AG08395 (cell line): ENCODE measurements at regions not wholly inside any gene's neighbourhood (a gene's known extent, or its start where the extent isn't known, plus 50 kb on each side); places are given as distances from the start of the nearest gene placed in this dataset.
"Not testable (repeated sequence)": the region's sequence is repeated elsewhere in the genome, so short reads cannot be mapped to it uniquely, and the experiment has no call there.

ENCODE experiments used
- DNase-seq: peaks from one replicate; pipeline ENCODE4 v3.0.0; 2012; ENCODE audit warnings: mixed read lengths, low spot score

- DNase-seq = no peak
These were observed 475.1 kb downstream of the ZPLD1 start for GRCh38 chr3:102909904-102910303.

DNA sequence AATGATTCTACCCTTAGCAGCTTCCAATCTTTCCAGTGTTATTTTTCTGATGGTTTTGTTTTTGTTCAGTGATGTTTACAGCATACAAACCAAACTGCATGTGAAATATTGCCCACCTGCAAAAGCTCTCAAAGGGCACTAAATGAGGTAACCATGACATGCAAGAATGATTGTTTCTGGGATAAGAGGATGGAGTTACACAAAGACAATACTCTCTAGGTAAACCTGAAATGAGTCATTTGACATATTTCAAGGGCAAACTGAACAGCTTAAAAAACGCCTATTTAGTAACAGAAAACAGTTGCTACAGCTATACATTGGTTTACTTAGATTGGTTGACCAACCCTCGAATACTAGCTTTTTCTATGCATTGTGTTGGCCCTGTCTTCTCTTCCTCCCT, 481.7 kb downstream of the ZPLD1 start:
- no peak for DNase-seq

GRCh38 chr3:102926618-102927017, 491.8 kb downstream of the ZPLD1 start:
- no peak for DNase-seq

DNA sequence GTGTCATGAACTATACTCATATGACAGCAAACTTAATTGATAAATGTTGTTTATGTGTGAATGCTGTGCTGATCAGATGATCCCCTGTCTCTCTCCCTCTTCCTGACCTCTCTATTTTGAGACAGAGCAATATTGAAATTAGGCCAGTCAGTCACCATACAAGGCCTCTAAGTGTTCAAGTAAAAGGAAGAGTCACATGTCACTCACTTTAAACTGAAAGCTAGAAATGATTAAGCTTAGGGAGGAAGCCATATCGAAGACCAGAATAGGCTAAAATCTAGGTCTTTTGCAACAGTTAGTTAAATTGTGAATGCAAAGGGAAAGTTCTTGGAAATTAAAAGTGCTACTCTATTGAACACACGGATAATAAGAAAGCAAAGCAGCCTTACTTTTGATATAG, 498.6 kb downstream of the ZPLD1 start:
- DNase-seq = no peak

DNA sequence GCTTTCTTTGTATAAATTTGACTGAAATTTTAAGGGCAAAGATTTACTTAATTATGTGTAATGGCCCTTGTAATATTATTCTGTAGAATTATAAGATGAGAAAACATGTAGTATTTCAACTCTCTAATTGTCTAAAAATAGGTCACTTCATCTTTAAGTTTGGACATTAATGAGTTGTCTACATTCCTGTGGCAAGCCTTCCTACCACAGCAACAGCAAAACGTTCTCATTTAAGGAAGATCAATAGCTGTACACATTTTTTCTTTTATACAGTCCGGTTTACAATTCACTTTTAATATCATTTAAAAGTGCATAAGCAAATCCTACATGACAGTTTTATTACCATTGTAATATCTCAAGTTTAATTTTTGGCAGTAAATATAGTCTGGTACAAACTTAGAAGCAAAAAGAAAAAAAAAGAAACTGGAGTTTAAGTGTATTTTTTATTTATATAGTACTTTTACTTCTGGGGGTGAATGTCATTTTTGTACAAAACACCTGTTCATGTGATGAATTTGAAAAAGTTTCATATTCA, 501.8 kb downstream of the ZPLD1 start:
- DNase-seq = no peak

DNA sequence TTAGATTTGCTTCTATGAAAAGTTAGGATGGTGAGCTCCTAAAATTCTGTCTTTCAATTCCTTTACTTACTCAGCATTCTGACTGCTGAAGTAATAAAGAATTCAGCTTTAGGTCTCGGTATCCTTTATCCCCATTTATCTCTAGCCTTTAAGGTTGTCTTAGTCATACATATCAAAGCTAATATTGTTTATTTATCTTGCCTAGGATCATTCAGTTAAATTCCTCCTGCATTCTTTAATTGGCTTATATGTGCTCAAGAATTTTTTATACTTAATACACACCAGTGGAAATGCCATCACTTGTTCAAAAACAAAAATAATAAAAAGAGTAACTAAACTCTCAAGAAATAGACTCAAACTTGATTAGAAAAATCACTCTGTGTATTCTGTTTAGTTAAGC, 507.0 kb downstream of the ZPLD1 start:
- DNase-seq = no peak

- DNase-seq = not testable (repeated sequence)
These were observed 511.6 kb downstream of the ZPLD1 start for GRCh38 chr3:102946445-102946844.

DNA sequence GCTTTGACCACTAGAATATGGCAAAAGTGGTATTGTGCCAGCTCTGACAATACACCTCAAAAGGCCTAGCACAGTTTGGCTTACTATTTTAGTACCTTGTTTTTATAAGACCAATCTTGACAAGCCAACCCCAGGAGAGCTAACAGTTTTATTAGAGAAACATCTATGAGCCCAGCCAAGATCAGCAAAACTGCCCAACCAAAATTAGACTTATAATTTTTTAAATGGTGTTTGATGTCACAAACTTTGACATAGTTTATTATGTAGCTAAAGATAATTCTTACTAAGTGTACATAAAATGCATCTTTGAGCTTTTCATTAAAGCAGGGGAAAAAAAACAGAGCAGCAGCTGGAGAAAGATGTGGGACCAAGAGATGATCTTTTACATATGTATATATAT, 537.5 kb downstream of the ZPLD1 start:
- DNase-seq = no peak

- DNase-seq = no peak
These were observed 539.5 kb downstream of the ZPLD1 start for GRCh38 chr3:102974333-102974732.

DNA sequence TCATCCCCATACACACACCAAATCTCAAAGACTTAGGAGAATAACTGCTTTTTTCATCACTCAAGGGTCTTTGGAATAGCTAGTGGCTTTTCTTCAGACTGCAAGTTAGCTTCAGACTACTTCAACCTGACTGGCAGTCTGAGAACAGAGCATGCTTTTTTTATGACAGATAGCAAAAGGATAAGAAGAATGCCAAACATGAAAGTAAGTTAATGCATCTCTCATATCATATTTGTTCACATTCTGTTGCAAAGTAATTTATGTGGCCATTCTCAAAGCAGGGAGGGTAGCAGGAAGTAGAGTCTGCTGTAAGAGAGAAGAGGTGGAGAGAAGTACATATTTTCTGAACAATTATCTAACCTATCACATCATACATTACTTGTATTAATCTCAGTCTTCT, 544.4 kb downstream of the ZPLD1 start:
- DNase-seq = no peak

- peak; percentile 78 for DNase-seq
These were observed 545.0 kb downstream of the ZPLD1 start for GRCh38 chr3:102979682-102980354.

DNA sequence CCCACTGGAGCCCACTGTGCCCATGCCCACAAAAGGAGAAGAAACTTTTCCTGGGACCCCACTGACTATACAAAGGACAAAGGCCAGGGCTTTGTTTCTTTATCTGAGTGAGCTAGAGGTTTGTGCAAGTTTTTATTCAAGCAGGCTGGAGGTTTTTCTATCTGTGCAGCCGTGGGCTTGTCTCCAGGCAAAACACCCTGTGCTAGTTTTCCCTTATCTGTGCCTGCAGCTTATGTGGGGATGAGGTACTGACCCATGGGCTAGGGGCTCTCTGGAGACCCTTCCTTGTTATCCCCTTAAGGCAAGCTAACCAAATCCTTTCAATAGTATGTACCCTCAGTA, 545.5 kb downstream of the ZPLD1 start:
- DNase-seq = no peak

DNA sequence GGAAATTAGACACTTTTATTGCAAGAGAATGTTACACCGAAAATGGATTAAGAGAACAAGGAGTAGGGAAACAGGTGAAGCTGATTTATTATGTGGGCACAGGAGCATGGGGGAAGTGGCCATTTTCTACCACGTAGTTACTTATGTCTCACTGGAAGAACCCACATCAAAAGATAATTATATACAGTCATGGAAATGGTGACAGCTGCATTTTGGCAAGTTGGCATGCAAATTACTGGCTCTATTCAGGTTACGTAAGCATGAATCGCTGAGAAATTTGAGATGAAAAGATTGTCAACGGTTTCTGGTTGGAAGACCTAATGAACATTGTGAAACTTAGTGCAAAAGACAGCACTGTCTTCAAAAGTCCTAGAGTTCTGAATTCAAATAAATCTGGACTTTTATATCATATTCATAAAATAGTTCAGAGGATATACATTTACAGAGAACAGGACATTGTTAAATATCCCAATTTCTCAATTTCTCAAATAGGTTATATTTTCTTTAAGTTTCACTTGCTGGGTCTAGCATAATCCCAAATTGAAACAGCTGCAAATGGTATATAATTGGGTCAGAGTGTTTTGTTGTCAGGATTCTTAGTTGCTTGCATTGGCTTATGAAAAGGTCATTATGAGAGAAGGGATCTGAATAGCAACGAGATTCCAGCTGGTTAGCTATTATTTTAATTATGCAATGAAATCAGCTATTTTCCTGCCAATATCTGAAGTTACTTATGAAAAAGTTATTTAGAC, 567.8 kb downstream of the ZPLD1 start:
- no peak for DNase-seq

DNA sequence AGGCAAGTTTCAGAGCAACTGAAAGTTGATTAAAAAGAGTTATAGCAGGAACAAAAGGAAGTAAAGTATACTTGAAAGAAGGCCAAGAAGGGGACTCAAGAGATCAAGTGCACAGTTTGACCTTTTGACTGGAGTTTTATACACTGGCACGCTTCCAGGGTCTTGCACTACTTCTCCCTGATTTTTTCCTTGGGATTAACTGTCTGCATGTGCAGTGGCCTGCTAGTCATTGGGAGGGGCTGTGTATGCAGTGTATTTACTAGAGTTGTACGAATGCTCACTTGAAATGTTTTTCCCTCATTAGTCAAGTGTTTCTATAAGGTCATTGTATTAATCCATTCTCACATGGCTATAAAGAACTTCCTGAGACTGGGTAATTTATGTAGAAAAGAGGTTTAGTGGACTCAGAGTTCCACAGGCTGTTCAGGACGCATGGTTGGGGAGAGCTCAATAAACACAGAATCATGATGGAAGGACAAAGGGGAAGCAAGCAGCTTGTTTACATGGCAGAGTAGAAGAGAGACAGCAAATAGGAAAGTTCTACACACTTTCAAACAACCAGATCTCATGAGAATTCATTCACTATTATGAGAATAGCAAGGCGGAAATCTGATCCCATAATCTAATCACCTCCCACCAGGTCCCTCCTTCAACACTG, 571.8 kb downstream of the ZPLD1 start:
- DNase-seq = no peak

GRCh38 chr3:103009609-103010008, 574.8 kb downstream of the ZPLD1 start:
- DNase-seq = no peak

DNA sequence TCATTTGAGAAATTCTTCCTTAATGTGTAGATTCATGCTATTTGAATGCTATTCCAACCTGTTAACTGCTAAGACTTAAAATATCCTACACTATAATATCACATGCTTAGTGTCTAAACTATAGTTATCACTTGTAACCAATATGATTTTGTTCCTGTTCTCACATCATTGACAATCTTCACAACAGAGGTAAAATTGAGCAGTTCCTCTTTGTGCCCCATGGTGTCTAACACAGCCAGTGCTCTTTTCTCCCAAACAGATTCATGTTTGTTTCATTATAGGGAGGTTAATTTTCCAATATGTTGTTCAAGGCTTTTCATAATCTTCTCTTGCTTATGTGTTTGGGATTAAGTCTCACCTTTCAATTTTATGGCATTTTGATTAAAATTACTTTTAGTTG, 591.1 kb downstream of the ZPLD1 start:
- no peak for DNase-seq

- DNase-seq = no peak
These were observed 599.0 kb downstream of the ZPLD1 start for GRCh38 chr3:103033841-103034240.

GRCh38 chr3:103047640-103048039, 612.8 kb downstream of the ZPLD1 start:
- no peak for DNase-seq

GRCh38 chr3:103048068-103048722, 613.4 kb downstream of the ZPLD1 start:
- no peak for DNase-seq

GRCh38 chr3:103052236-103052830, 617.5 kb downstream of the ZPLD1 start:
- DNase-seq = no peak

DNA sequence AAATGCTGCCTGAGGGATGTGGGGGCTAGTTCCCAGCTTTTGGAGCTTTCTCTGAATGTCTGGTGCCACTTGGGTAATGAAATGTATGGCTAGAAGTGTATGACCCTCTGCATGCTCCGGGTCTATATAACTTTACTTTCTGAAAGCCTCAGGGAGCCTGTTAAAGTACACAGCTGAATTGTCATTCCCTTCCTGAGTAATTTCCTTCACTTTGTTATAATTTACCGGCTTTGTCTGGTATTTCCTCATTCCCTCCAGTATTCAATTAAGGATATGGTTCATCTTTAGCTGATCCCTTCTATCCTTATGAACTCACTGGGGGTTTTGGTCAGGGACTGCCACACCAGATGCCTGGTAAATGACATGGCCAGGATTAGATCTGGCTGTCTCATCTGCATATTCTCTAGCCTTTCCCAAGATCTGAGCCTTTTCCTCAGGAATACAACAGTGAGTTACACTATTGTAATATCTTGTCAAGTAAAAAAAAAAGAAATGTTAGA, 620.3 kb downstream of the ZPLD1 start:
- no peak for DNase-seq

GRCh38 chr3:103056542-103056941, 621.7 kb downstream of the ZPLD1 start:
- DNase-seq = no peak
